H9 (cell line): ENCODE measurements at regions not wholly inside any gene's neighbourhood (a gene's known extent, or its start where the extent isn't known, plus 50 kb on each side); places are given as distances from the start of the nearest gene placed in this dataset.

Experiments
- DNase-seq: peaks from one replicate; pipeline ENCODE4 v3.0.0-alpha.2; 2017
- H2AFZ ChIP-seq: one replicate; pipeline ENCODE4 v1.6.1; 2013; ENCODE audit warnings: mild to moderate bottlenecking, low read length, control low read depth, moderate library complexity
- H2AK5ac ChIP-seq: 2 replicates; pipeline ENCODE4 v1.6.1; 2013; ENCODE audit warnings: low read length, control low read depth, mixed read lengths; ENCODE audit not compliant: insufficient read length
- H2BK120ac ChIP-seq: one replicate; pipeline ENCODE4 v1.6.1; 2013; ENCODE audit warnings: low read depth, mild to moderate bottlenecking, low read length, control low read depth, inconsistent platforms; ENCODE audit not compliant: poor library complexity, severe bottlenecking
- H2BK12ac ChIP-seq: 2 replicates; pipeline ENCODE4 v1.6.1; 2013; ENCODE audit warnings: low read length, control low read depth, mixed read lengths, low read depth; ENCODE audit not compliant: insufficient read length
- H2BK15ac ChIP-seq: 2 replicates; pipeline ENCODE4 v1.6.1; 2013; ENCODE audit warnings: low read depth, low read length, control low read depth
- H2BK20ac ChIP-seq: one replicate; pipeline ENCODE4 v1.6.1; 2013; ENCODE audit warnings: low read depth, mild to moderate bottlenecking, low read length, control low read depth, inconsistent platforms; ENCODE audit not compliant: poor library complexity, severe bottlenecking
- H2BK5ac ChIP-seq: 2 replicates; pipeline ENCODE4 v1.6.1; 2013; ENCODE audit warnings: low read length, control low read depth, mixed read lengths; ENCODE audit not compliant: insufficient read length
- H3K14ac ChIP-seq: 2 replicates; pipeline ENCODE4 v1.6.1; 2013; ENCODE audit warnings: low read length, control low read depth; ENCODE audit not compliant: insufficient read depth
- H3K18ac ChIP-seq: 2 replicates; pipeline ENCODE4 v1.6.1; 2013; ENCODE audit warnings: low read depth, mild to moderate bottlenecking, mixed read lengths, low read length, control low read depth; ENCODE audit not compliant: insufficient read length
- H3K23ac ChIP-seq: 2 replicates; pipeline ENCODE4 v1.6.1; 2013; ENCODE audit warnings: low read length, control low read depth, mixed read lengths, low read depth; ENCODE audit not compliant: insufficient read length
- H3K23me2 ChIP-seq: 2 replicates; pipeline ENCODE4 v1.6.1; 2013; ENCODE audit warnings: low read depth, mild to moderate bottlenecking, mixed read lengths, low read length, control low read depth; ENCODE audit not compliant: insufficient read length, poor library complexity, severe bottlenecking
- H3K27ac ChIP-seq: 2 replicates; pipeline ENCODE4 v1.5.1; 2013; ENCODE audit warnings: low read length, control low read depth, mixed read lengths, low read depth; ENCODE audit not compliant: insufficient read length
- H3K27me3 ChIP-seq: 2 replicates; pipeline ENCODE4 v1.6.1; 2013; ENCODE audit warnings: low read length, control low read depth, inconsistent platforms; ENCODE audit not compliant: insufficient read depth
- H3K4ac ChIP-seq: 2 replicates; pipeline ENCODE4 v1.6.1; 2013; ENCODE audit warnings: low read depth, mild to moderate bottlenecking, control low read depth, inconsistent platforms, low read length, moderate library complexity
- H3K4me1 ChIP-seq: 2 replicates; pipeline ENCODE4 v1.6.1; 2013; ENCODE audit warnings: low read length, control low read depth, inconsistent platforms; ENCODE audit not compliant: insufficient read depth
- H3K4me2 ChIP-seq: 2 replicates; pipeline ENCODE4 v1.6.1; 2013; ENCODE audit warnings: low read length, control low read depth, mixed read lengths; ENCODE audit not compliant: insufficient read length, insufficient read depth
- H3K56ac ChIP-seq: 2 replicates; pipeline ENCODE4 v1.6.1; 2013; ENCODE audit warnings: low read depth, mild to moderate bottlenecking, mixed read lengths, low read length, control low read depth; ENCODE audit not compliant: insufficient read length
- H3K79me1 ChIP-seq: 2 replicates; pipeline ENCODE4 v1.6.1; 2013; ENCODE audit warnings: low read depth, mild to moderate bottlenecking, moderate library complexity, low read length, control low read depth, inconsistent platforms; ENCODE audit not compliant: insufficient read depth, poor library complexity, severe bottlenecking
- H3K79me2 ChIP-seq: 2 replicates; pipeline ENCODE4 v1.6.1; 2013; ENCODE audit warnings: low read length, control low read depth, inconsistent platforms; ENCODE audit not compliant: insufficient read depth
- H3K9ac ChIP-seq: 2 replicates; pipeline ENCODE4 v1.6.1; 2013; ENCODE audit warnings: low read length, control low read depth, mixed read lengths; ENCODE audit not compliant: insufficient read length; ENCODE audit errors: extremely low read depth
- H3K9me3 ChIP-seq: one replicate; pipeline ENCODE4 v1.6.1; 2013; ENCODE audit warnings: low read depth, low read length, inconsistent platforms; ENCODE audit not compliant: control insufficient read depth
- H3T11ph ChIP-seq: one replicate; pipeline ENCODE4 v1.6.1; 2013; ENCODE audit warnings: mild to moderate bottlenecking, low read length, control low read depth, inconsistent platforms
- H4K20me1 ChIP-seq: one replicate; pipeline ENCODE4 v1.6.1; 2013; ENCODE audit not compliant: control insufficient read depth, insufficient read length, insufficient read depth
- H4K5ac ChIP-seq: 2 replicates; pipeline ENCODE4 v1.6.1; 2013; ENCODE audit warnings: low read depth, mild to moderate bottlenecking, mixed read lengths, low read length, control low read depth; ENCODE audit not compliant: insufficient read length
- H4K8ac ChIP-seq: replicated peaks from 2 replicates; pipeline ENCODE4 v1.6.1; 2013; ENCODE audit warnings: low read length, control low read depth, mixed read lengths, low read depth; ENCODE audit not compliant: insufficient read length
- H4K91ac ChIP-seq: 2 replicates; pipeline ENCODE4 v1.6.1; 2013; ENCODE audit warnings: low read depth, mild to moderate bottlenecking, moderate library complexity, mixed read lengths, low read length, control low read depth; ENCODE audit not compliant: insufficient read length
- H3K27ac Mint-ChIP-seq, 3 experiments: 2 replicates in 2 of 3; 3 replicates in 1 of 3; pipeline ENCODE4 v1.8.0; 2020 to 2021; ENCODE audit warnings: mixed read lengths in 3 of 3, mild to moderate bottlenecking in 1 of 3, moderate library complexity in 1 of 3
- H3K27me3 Mint-ChIP-seq: 2 replicates; pipeline ENCODE4 v1.8.0; 2021; ENCODE audit warnings: low read depth, mild to moderate bottlenecking, moderate library complexity, mixed read lengths
- H3K36me3 Mint-ChIP-seq, 3 experiments: 2 replicates in 2 of 3; 3 replicates in 1 of 3; pipeline ENCODE4 v1.8.0; 2020 to 2021; ENCODE audit warnings: low read depth in 3 of 3, mixed read lengths in 3 of 3; ENCODE audit not compliant: insufficient read depth in 1 of 3
- H3K4me1 Mint-ChIP-seq, 2 experiments: 2 replicates each; pipeline ENCODE4 v1.8.0; 2020; ENCODE audit warnings: mixed read lengths in 2 of 2
- H3K4me3 Mint-ChIP-seq, 2 experiments: 2 replicates in 1 of 2; 3 replicates in 1 of 2; pipeline ENCODE4 v1.8.0; 2020 to 2021; ENCODE audit warnings: mild to moderate bottlenecking in 2 of 2, mixed read lengths in 2 of 2, moderate library complexity in 1 of 2
- H3K9me3 Mint-ChIP-seq, 2 experiments: 2 replicates in 1 of 2; 3 replicates in 1 of 2; pipeline ENCODE4 v1.8.0; 2020; ENCODE audit warnings: mild to moderate bottlenecking in 2 of 2, mixed read lengths in 2 of 2, moderate library complexity in 1 of 2
- CTCF ChIP-seq: fragments of 200-600 bp; sonication (generic); conservative IDR thresholded peaks from 3 replicates; pipeline ENCODE4 v1.8.0; 2021; ENCODE audit warnings: antibody characterized with exemption, mild to moderate bottlenecking
- WGBS: extraction: QIAGEN DNeasy Blood & Tissue Kit; methylation state at CpG from one replicate; pipeline ENCODE4 v1.1.7; 2013; ENCODE audit warnings: missing lambda C conversion rate, low lambda C conversion rate, mixed read lengths; ENCODE audit not compliant: insufficient read length; ENCODE audit errors: extremely low coverage; 5-methylcytosine and 5-hydroxymethylcytosine counted together

- Histone ChIP-seq H2BK20ac (no peak overlapping the region), H2BK5ac (no peak overlapping the region), H3K4me2 (no peak overlapping the region), H2BK12ac (no peak overlapping the region), H3K9ac (no peak overlapping the region), H4K8ac (no peak overlapping the region), H3K79me1 (no peaks in the 10 kb centered on the region), H2BK120ac (no peak overlapping the region), H3T11ph (no peak overlapping the region), H4K91ac (no peak overlapping the region), H2BK15ac (no peak overlapping the region), H3K9me3 (no peaks in the 10 kb centered on the region), H3K18ac (no peak overlapping the region), H3K27ac (no peak overlapping the region), H3K4me1 (no peaks in the 10 kb centered on the region), H4K20me1 (no peaks in the 10 kb centered on the region), H3K23me2 (no peaks in the 10 kb centered on the region), H3K4ac (no peak overlapping the region), H4K5ac (no peak overlapping the region), H3K23ac (no peak overlapping the region), H3K79me2 (no peaks in the 10 kb centered on the region), H3K14ac (no peak overlapping the region), H2AFZ (no peak overlapping the region), H2AK5ac (no peak overlapping the region), H3K27me3 (no peaks in the 10 kb centered on the region), H3K56ac (no peak overlapping the region)
- no CpG with 5 or more reads among the region's 4 CpGs for WGBS
- Mint-ChIP-seq H3K27ac (no peak overlapping the region), H3K36me3 (no peaks in the 10 kb centered on the region; a peak in 1 of 7 replicates), H3K4me1 (peaks cover 0 to 19% of the 10 kb centered on the region in 2 experiments; a peak in 3 of 4 replicates), H3K4me3 (no peak overlapping the region), H3K27me3 (peaks cover 1% of the 10 kb centered on the region), H3K9me3 (no peaks in the 10 kb centered on the region; a peak in 1 of 5 replicates)
- TF ChIP-seq CTCF, result no peak
- DNase-seq, result no peak
Measured at GRCh38 chr16:66172463-66172862, 194.0 kb upstream of the CDH5 start.
